ENCODE measurements at regions not wholly inside any gene's neighbourhood (a gene's known extent, or its start where the extent isn't known, plus 50 kb on each side); places are given as distances from the start of the nearest gene placed in this dataset.

DNA sequence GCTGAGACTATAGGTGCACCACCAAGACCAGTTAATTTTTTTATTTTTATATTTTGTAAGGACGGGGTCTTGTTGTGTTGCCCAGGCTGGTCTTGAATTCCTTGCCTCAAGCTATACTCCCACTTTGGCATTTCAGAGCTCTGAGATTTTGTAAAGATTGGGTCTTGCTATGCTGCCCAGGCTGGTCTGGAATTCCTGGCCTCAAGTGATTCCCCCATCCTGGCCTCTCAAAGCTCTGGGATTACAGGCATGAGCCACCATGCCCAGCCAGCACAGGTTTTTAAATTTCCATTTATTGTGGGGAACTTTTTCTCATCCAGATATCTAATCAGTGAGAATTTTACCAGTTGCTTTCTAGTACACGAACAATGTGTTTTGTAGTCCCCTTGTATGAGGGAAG is 156.1 kb upstream of the VLDLR start:
- DNase-seq, result no peak

DNA sequence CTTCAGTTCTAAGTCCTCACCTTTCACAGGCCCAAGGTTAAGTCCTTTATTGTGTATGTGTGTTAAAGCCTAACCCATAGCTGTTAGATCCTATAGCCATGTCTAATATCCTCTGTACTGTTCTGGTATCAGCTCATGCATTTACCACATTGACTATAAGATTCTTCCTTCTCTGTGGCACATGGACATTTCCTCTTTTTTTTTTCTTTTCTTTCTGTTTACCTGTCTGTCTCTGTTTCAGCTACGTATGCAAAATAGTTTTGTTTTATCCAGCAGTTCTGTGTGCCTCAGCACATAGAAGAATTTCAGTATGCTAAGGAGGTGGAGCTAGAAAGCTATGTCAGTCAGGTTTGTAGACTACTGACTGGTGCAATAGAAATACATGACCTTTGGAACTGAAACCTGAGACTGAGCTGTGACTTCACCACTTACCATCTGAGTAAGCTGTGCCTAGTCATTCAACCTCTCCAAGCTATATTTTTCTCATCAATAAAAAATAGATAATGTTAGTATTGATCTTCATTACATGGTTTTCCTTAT is 155.6 kb upstream of the VLDLR start:
- DNase-seq, result no peak

DNA sequence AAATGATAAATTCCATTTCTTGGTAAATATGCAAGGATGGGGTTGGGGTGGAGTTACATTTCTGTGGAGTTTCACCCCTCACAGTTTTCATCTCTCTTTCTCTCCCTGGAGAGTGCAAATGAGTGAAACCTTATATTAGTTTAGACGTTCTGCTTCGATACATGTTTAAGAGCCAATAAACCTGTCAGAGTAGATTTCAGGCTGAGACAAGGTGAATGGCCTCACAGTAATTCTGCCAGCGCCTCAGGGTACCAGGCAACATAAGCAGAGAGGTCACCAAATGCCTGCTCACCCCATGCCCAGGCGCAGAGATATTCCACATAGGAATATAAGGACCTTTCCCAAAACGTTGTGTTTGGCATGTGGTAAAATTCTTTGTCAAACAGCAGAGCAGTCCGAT is 154.9 kb upstream of the VLDLR start:
- DNase-seq, result no peak

DNA sequence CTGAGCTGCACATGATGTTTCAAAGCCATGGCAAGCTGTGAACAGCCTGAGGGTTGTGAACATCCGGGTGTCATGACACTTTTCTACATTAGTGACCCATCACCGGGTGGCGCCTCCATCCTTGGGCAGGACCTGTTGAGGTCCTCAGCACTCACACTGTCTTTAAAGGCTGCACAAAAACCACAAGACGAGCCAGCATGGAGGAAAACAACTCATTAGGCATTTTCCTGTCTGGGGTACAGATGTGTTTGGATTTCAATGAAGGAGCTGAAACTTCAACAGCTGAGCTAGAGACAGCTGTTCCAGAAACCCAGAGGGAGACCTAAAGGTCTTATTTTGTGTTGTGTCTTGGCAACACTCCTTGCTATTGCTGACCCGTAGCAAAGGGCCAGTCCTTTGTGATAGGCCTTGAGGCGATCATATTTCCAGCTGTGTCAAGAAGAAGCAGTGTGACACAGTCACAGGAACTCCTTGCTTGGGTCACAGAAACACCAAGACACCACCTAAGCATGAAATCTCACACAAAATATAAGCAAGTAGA is 151.8 kb upstream of the VLDLR start:
- DNase-seq, result no peak

DNA sequence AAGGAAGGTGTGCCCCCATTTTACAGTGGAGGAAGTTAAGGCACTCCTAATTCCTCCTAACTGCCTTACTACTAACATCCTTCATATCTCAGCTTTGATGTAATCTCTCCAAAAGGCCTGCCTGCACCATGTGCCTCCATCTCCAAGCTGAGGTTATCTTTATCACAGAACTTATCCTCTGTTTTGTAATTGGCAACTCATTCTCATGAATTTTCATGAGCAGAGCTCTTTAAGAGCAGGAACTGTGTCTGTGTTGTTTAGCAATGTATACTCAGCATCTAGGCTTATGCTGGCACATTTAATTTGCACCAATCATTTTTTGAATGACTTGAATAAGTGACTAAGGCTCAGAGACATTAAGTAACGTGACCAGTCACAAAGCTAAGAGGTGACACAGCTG is 147.9 kb upstream of the VLDLR start:
- no peak for DNase-seq

DNA sequence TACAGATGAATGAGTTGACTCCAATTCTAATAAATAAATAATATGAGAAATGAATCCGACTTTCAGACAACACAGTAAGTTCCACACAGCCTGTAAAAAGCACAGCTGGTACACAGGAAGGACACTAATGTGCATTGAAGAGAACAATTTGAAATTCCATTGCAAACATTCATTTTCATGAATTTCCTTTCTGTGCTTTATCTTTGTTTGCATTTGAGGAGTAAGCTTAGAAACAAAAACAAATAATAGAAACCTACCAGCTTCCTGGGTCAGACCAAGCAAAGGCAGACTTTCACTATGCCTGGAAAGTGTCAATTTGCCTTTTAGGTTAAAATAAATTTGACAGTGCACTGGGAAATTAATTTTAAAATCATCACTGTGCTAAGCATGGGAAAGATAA is 143.8 kb upstream of the VLDLR start:
- DNase-seq, result no peak

DNA sequence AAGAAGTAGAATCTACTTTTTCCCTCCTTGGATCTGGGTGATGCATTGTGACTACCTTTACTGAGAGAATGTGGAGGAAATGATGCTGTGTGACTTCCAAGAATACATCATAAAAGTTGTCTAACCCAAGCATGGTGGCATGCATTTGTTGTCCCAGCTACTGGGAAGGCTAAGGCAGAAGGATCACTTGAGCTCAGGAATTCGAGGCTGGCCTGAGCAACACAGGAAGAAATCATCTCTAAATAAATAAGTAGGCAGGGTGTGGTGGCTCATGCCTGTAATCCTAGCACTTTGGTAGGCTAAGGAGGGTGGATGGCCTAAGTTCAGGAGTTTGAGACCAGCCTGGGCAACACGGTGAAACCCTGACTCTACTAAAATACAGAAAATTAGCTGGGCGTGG is 143.2 kb upstream of the VLDLR start:
- DNase-seq, result no peak

DNA sequence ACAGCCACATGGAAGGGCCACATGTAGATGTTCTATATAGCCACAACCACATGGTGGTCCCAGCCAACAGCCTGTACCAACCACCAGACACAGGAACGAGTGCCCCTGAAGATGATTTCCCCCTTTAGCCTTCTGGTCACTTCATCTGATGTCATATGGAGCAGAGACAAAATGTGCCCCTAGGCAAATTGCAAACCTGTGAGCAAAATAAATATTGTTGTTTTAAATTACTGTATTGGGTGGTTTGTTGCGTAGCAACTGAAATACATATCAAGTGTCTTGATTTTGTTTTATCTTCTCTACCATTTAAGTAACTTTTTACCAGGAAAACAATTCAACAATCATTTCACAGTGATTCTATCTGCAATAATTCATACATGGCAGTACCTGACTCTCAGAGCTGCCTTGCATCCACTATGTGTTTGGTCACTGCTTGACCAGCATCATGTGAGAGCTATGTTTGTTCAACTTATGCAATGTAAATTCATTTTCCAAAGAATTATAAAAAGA is 142.5 kb upstream of the VLDLR start:
- DNase-seq, result no peak

DNA sequence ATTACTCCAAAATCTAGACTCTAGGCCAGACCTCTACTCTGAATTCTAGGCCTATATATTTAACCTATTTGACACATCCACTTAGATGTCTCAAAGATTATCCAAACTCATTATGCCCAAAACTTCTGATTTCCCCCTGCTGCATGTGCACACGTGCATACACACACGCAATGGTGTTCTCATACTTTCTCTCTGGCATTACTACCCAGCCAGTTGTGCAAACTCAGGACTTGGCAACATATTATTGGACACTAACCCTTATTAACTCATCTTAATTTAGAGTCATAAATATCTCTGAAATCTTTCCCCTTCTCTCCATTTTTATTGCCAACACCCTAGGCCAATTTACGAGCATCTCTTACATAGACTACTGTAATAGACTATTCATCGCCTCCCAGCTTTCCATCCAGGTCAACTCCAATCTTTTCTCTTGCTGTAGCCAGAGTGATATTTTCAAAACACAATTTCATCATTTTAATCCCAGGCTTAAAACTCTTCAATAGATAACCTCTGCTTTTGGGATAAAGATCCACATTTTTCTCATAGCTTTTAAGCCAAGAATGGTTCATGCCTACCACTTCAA is 141.2 kb upstream of the VLDLR start:
- no peak for DNase-seq

DNA sequence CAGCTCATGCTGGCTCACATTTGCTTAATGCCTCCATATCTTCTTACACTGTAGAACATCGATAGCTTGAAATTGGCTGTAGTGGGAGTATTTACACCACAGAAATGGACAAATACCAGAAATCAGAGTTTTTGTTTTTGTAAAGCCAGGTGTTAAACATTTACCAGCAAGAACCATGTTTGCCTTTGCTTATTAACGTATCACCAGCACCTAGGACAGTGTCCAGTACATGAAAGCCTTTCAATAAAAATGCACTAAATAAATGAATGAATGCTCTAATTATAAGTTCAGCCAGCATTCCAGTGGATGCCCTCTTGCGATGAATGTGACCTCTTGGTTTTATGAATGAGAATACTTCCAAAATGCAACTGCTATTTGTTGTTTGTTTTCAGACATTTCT is 140.4 kb upstream of the VLDLR start:
- DNase-seq, result no peak

DNA sequence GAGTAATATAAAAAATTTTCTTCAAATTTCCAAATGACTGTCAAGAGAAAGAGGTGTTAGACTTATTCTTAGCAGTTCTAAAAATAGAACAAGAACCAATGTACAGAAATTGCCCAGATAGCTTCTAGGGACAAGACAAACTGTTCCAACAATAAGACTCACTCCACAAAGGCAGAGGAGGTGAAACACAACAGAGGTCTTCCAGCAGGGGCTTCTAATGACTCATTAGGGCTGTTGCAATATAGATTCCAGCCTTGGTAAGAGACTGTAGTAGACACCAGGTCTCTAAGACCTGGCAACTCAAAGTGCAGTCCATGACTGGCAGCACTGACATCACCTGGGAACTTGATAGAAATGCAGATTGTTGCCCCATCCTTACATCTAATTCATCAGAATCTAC is 134.6 kb upstream of the VLDLR start:
- no peak for DNase-seq

DNA sequence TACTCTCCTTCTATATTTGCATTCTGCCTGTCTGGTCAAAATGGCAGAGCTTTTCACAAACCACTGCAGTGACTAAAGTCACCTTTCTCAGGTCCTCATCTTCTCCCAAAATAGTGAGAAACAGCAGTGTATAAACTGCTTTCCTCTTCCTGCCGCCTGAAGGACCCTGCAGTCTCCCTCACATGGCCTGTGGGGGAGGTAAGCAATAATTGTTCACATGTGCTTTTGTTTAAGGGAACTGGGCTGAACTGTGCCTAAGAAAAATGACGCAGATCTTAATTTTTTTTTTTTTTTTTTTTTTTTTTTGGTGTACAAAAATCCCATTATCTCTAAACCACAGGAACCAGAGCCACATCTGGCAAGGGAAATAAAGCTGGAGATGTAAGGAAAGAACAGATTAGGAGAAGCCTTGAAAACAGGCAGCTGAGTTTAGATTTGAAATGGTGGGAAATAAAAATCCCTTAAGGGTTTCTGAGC is 131.7 kb upstream of the VLDLR start:
- no peak for DNase-seq

DNA sequence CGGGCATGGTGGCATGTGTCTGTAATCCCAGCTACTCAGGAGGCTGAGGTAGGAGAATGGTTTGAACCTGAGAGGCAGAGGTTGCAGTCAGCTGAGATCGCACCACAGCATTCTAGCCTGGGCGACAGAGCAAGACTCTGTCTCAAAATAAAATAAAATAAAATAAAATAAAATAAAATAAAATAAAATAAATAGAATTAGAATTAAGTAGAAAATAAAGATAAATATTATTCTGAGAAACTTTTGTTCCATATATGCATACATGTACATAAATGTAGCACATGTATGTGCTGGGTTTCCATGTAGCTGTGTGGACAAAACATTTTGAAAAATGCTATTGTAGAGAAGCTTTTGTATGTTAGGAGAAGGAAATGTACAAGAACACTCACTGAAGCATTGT is 129.4 kb upstream of the VLDLR start:
- DNase-seq, result no peak

DNA sequence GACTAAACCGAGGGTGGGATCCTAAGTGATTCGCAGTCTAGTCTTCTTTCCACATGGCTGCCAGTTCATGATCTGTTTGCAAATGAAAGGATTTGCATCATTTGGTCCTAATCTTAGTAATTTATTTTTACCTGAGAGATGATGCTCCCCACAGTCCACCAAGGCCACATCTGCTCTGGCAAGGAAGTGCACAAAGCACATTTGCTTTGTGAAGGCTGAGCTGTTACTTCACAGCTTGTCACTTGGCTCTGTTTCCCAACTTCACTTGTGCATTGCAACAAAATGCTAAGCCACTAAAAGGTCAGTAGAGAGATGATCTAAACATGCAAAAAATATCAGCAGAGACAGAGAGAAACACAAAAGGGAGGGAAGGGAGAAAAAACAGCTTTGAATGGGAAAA is 128.5 kb upstream of the VLDLR start:
- no peak for DNase-seq

DNA sequence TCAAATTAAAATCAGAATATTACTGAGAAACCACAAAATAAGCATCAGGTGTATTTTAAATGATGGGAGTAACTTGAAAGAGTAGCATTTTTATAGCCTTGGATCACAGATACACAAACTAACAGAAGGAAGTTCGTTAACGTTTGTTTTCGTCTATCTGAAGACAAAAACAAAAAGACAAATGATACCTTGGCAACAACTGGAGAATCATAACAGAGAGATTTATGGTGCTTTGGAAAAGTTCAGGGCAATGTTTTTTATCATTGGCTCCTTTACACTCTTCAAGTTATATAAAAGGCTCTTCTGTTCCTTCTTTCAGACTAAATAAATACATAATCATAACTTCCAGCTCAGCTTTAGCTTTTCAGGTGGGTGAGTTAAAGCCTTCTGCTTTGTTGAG is 128.1 kb upstream of the VLDLR start:
- DNase-seq, result no peak

DNA sequence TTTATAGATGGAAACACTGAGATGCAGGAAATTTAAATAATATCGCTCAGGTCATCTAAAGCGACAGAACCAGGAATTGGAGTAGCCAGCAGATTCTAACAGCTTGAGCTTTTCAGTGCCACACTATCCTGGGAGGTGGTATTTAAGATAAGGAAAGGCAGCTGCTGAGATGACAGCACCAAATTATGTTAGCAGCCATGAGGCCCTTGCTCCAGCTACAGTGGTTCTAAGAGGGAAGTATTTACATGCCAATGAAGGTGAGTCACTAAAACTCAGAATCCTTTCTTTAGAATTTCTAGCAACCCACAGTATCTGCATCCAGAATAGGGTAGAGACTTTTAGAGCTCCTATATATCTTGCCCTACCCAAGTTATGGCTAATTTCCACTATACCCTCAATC is 127.0 kb upstream of the VLDLR start:
- DNase-seq, result no peak

DNA sequence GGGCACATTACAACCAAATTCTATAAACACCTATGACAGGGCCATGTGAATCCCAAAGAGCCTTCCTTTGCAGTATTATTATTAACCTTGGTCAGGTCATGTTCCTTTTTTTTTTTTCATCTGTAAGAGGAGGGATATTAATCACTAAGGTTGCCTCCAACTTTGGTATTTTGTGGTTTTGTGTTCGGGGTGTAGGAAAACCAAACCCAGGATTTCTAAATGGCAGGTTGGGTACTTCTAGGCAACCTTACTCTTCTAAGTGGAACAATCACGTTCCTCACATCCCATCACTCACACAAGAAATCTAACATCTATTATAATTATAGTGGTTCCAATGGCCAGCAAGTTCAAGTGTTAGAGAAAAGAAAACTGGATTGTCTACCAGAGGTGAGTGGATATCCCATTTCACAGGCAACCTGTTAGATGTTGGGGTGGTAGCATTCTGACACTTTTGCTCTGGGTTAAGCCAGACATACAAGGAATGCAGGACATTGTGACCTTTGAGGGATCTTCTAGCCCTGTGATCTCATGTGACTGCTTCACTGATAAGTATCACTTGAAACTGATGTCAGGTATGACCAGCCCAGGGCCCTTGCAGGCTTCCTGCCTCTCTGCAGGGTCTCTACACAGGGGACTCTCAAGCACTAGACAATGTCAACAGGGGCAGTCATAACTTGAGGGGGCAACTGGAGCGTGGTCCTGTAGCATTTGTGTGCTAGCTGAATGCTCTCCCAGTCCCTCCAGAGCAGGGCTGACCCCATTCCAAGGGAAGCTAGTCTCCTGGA is 126.2 kb upstream of the VLDLR start:
- no peak for DNase-seq

DNA sequence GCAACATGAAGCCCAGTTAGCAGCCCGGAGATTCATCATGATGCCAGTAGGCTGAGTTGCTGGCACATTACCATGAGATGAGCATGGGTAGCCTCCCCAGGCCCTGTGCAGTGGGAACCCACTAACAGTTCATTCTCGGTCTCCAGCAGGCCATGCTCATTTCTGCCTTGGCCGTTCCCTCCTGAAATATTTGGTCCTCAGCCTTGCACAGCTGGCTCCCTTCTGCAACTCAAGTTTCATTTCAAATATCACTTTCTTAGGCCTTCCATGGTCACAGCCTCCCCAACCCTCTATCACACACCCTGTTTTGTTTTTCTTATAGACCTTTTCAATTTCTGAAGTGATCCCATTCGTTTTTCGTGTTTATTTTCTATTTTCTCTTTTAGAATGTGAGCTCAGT is 125.4 kb upstream of the VLDLR start:
- no peak for DNase-seq

DNA sequence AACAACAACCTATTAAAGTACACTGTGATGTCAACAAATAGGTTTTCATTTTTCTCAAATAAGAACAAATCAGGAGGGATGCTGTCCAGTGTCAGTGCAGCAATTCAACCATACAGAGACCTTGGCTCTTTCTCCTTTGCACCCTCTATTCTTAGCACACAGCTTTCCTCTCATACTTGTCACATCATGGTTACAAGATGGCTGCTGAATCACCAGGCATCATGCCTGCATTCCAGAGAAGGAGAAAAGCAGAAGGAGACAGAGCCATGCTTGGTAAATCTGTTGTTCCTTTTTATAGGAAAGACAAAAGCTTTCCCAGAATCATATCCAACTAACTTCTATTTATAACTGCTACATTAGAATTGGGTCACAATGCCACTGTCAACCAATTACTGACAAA is 124.7 kb upstream of the VLDLR start:
- DNase-seq, result no peak

DNA sequence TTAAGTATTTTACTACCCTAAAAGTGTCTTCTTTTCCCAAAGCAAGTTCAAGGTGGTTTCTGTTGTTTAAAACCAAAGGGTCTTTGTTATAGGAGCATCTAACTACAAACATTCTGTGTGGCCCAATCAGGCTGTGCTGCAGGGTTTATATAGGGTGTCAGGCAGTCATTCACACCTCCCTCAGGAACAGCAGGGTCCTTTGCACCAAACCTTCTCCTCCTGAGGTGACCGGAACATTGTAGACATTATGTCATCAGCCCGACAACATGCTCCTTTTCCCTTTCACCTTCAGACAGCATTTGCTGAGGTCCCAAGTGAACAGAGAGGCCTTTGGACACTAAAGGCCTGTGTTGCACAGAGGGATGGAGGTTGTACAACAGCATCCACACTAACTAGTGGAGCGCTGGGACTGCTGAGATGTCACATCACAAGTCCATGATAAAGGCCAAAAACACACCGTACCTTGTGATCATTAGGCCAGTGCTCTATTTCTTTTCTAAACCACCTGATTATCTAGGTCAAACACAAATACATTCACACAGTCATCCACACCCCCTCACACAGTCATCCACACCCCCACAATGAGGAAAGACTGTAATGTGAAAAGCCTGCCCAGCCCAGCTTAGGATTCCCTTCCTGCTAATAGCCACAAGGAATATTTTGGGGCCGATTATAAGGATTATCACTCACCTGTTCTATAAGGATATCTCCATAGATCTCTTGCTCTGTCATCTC is 123.8 kb upstream of the VLDLR start:
- no peak for DNase-seq

DNA sequence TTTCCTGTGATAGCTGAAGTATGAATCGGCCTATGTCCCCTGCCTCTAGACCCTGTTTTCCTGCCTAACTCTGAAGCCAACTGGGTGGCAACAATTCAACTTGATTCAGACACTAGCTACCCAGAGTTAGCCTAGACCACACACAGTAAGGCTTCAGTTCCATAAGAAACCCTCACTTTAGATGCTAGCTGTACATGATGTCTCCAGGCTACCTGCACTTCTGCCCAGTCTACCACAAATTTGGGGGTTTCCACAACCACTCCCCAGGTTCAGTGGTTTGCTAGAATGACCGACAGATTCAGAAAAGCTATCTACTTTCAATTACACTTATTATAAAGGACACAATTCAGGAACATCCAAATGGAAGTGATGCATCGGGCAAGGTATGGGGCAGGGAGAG is 119.4 kb upstream of the VLDLR start:
- DNase-seq, result no peak

DNA sequence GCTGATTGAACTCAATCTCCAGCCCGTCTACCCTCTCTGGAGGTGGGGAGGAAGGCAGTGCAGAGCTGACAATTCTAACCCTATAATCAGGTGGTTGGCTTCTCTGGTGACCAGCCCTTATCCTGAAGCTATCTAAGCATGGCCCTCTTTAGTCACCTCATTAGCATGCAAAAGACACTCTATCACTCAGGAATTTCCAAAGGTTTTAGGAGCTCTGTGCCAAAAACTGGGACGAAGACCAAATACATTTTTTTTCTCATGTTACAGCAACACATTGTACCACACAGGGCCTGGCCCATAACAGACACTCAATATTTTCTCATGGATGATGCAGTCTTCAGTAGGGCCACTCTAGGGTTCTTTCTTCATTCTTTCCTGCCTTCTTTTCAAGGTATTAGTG is 118.8 kb upstream of the VLDLR start:
- no peak for DNase-seq

DNA sequence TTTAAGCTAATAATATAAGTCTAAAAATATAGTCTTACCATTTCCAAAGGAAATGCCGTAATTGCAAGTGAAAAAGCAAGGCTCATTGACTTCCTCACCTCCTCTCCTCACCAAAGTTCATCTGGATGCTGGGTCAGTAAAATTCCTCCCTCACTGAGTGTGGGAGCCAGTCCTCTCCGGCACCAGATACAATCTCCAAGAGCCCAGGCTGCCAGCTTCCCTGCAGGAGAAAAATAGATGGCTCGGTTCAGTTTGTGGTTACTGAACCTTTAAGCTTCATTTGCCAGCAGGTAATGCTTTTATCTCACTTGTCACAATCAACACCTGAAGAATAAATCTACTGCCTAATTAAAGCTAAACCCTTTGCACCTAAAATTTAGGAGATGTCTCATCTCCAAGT is 115.3 kb upstream of the VLDLR start:
- DNase-seq, result no peak
